Small intestine (tissue), 7 donors: ENCODE measurements at regions not wholly inside any gene's neighbourhood (a gene's known extent, or its start where the extent isn't known, plus 50 kb on each side); places are given as distances from the start of the nearest gene placed in this dataset.

Experiments used
- DNase-seq, 2 donors: peaks; one replicate each; pipeline versions ENCODE4 v3.0.0 to v3.0.0-alpha.2; 2013
- FAIRE-seq: peaks from 2 replicates; lab custom pipeline; 2012; peaks lifted over from hg19 to GRCh38; lab: Jason Lieb, UNC
- H3K27ac ChIP-seq, 3 donors: one replicate each; pipeline ENCODE4 v1.5.1; 2013; ENCODE audit warnings: low read length in 2 of 3, mild to moderate bottlenecking in 2 of 3, control low read depth in 1 of 3, inconsistent platforms in 1 of 3, low read depth in 1 of 3, moderate library complexity in 1 of 3
- H3K27me3 ChIP-seq, 3 donors: one replicate each; pipeline ENCODE4 v1.6.1; 2013; ENCODE audit warnings: low read length in 3 of 3, inconsistent platforms in 1 of 3; ENCODE audit not compliant: control insufficient read depth in 3 of 3, insufficient read depth in 3 of 3
- H3K36me3 ChIP-seq, 3 donors: one replicate each; pipeline ENCODE4 v1.6.1; 2013; ENCODE audit warnings: low read length in 3 of 3, inconsistent platforms in 1 of 3, low read depth in 1 of 3, mild to moderate bottlenecking in 1 of 3, moderate library complexity in 1 of 3; ENCODE audit not compliant: control insufficient read depth in 3 of 3, insufficient read depth in 2 of 3
- H3K4me1 ChIP-seq, 3 donors: one replicate each; pipeline ENCODE4 v1.6.1; 2013; ENCODE audit warnings: low read length in 2 of 3, inconsistent platforms in 1 of 3, low read depth in 1 of 3, mild to moderate bottlenecking in 1 of 3, moderate library complexity in 1 of 3; ENCODE audit not compliant: control insufficient read depth in 3 of 3, insufficient read depth in 2 of 3
- H3K4me3 ChIP-seq, 3 donors: one replicate each; pipeline ENCODE4 v1.5.1; 2013; ENCODE audit warnings: low read length in 3 of 3, control low read depth in 1 of 3, inconsistent platforms in 1 of 3, low read depth in 1 of 3, mild to moderate bottlenecking in 1 of 3, moderate library complexity in 1 of 3
- H3K9me3 ChIP-seq, 2 donors: one replicate each; pipeline ENCODE4 v1.6.1; 2013; ENCODE audit warnings: low read depth in 1 of 2, low read length in 1 of 2; ENCODE audit not compliant: control insufficient read depth in 2 of 2, insufficient read depth in 1 of 2
- WGBS, 3 donors: extraction: QIAGEN DNeasy Blood & Tissue Kit; methylation state at CpG; one replicate each; pipeline ENCODE4 v1.1.7; 2013; 5-methylcytosine and 5-hydroxymethylcytosine counted together
- donor health status: healthy with polysubstance abuse.
- donor health status: control.
- donor health status: control.
- donor health status: Bipolar disorder and iron deficiency.
- donor health status: healthy.

- H3K4me3 ChIP-seq: no peak overlapping the region
- FAIRE-seq: no peak
- no peaks in the 10 kb centered on the region for H3K36me3 ChIP-seq
- WGBS, 3 donors: 61 to 69% (median 65%) methylated on average over 4 of the region's 4 CpGs
- no peak overlapping the region for H3K27ac ChIP-seq
- DNase-seq: no peak
- no peaks in the 10 kb centered on the region for H3K4me1 ChIP-seq
- no peaks in the 10 kb centered on the region for H3K27me3 ChIP-seq
- H3K9me3 ChIP-seq: no peaks in the 10 kb centered on the region
These were observed 100.4 kb downstream of the IRX2 start for GRCh38 chr5:2651116-2651515.

DNA sequence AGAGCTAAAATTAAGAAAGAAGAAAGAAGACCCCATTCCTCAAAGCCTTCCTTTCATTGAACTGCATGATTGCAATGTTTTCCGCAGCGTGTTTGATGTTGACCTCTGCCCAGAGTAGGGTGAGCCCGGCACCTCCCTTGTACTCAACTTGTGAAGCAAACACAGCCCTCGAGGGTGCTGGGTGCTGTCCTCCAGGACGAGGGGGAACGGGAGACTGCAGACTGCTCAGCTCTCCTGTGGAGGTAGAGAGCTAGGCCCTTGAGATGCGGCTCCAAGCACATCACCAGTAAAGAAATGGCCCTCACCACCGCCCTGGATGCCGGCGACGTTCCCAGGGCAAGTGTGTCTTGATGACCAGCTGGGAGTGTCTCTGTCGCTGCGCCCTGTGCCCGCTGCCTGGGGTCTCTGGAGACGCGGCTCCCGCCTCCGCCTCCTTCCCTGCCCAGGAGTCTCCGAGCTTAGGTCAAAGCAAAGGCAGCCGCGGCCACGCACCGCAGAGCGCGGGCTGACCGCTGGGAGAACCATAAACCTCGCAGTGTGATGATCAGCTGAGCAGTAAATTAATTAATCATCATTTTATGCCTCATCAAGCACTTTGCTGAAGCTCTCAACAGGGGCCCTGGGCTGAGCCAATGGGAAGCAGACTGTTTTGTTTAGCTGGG lies 108.7 kb downstream of the IRX2 start:
- FAIRE-seq (no peak), DNase-seq (no peak)
- 50 to 56% (median 55%) methylated on average over 25 to 27 of the region's 27 CpGs for WGBS, 3 donors

GRCh38 chr5:2640717-2641116 lies 110.8 kb downstream of the IRX2 start:
- H3K4me1 ChIP-seq: no peaks in the 10 kb centered on the region
- peaks cover 0 to 12% (median 0%) of the 10 kb centered on the region in 3 donors for H3K27me3 ChIP-seq
- H3K9me3 ChIP-seq: no peaks in the 10 kb centered on the region
- H3K36me3 ChIP-seq: no peaks in the 10 kb centered on the region
- no peak overlapping the region for H3K4me3 ChIP-seq
- FAIRE-seq (no peak), DNase-seq (no peak)
- WGBS, 3 donors: 71 to 84% (median 74%) methylated on average over 6 of the region's 6 CpGs
- H3K27ac ChIP-seq: no peak overlapping the region

More for the DNA sequence above, 108.7 kb downstream of the IRX2 start:
- H3K27ac ChIP-seq: no peak overlapping the region
- H3K4me1 ChIP-seq: no peaks in the 10 kb centered on the region
- H3K4me3 ChIP-seq: no peak overlapping the region
- H3K27me3 ChIP-seq: peaks cover 0 to 12% (median 0%) of the 10 kb centered on the region in 3 donors
- no peaks in the 10 kb centered on the region for H3K36me3 ChIP-seq
- no peaks in the 10 kb centered on the region for H3K9me3 ChIP-seq

- Histone ChIP-seq H3K4me3 (no peak overlapping the region), H3K27ac (no peak overlapping the region), H3K4me1 (no peaks in the 10 kb centered on the region), H3K27me3 (peaks cover 0 to 11% (median 0%) of the 10 kb centered on the region in 3 donors), H3K9me3 (peaks cover 0 to 3% of the 10 kb centered on the region in 2 donors), H3K36me3 (no peaks in the 10 kb centered on the region)
- DNase-seq (no peak), FAIRE-seq (no peak)
- 65 to 80% (median 80%) methylated on average over 5 of the region's 5 CpGs for WGBS, 3 donors
These were observed 112.1 kb downstream of the IRX2 start for GRCh38 chr5:2639425-2639824.

DNA sequence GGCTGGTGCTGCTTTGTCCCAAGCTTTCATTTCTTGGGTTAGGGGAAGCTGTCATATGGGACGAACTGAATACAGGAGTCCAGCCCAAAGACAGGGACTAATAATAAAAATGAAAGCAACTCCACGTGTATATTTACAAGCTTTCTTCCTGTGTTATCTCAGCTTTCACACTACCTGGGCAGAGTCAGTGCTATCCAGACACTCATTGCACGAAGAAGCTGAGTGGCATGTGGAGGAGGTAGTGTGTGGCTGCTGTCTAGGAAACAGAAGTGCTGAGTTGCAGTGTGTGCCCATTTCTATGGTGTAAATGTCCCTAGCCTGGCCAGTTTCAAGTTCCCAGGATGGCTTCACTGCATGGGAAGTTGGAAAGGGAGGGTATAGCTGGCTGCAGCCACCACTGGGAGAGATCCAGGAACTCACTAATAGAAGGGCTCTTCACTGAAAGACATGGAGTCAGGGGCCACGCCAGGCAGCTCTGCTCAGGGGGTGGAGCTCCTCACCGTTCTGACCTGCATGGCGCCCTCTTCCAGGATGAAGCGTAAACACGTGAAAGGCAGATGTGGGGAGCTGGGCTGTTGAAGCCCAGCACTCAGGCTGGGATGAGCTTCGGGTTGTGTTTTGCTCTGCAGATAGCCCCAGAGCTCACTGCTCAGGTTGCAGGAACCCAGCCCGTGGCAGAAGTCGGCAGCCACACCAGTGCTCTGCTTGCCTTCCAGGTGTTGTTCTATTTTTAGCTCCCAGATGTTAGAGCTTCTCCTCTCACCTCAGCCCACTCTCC lies 116.9 kb downstream of the IRX2 start:
- Histone ChIP-seq H3K27ac (no peak overlapping the region), H3K4me1 (no peaks in the 10 kb centered on the region), H3K36me3 (no peaks in the 10 kb centered on the region), H3K27me3 (no peaks in the 10 kb centered on the region), H3K9me3 (peaks cover 0 to 3% of the 10 kb centered on the region in 2 donors), H3K4me3 (no peak overlapping the region)
- DNase-seq: no peak
- FAIRE-seq: no peak
- 52 to 59% (median 58%) methylated on average over 11 of the region's 11 CpGs for WGBS, 3 donors

GRCh38 chr5:2633992-2634391 lies 117.5 kb downstream of the IRX2 start:
- no peaks in the 10 kb centered on the region for H3K27me3 ChIP-seq
- H3K27ac ChIP-seq: no peak overlapping the region
- DNase-seq (no peak), FAIRE-seq (no peak)
- 86 to 89% (median 87%) methylated on average over 15 of the region's 15 CpGs for WGBS, 3 donors
- no peak overlapping the region for H3K4me3 ChIP-seq
- H3K4me1 ChIP-seq: no peaks in the 10 kb centered on the region
- no peaks in the 10 kb centered on the region for H3K36me3 ChIP-seq
- peaks cover 0 to 3% of the 10 kb centered on the region in 2 donors for H3K9me3 ChIP-seq

DNA sequence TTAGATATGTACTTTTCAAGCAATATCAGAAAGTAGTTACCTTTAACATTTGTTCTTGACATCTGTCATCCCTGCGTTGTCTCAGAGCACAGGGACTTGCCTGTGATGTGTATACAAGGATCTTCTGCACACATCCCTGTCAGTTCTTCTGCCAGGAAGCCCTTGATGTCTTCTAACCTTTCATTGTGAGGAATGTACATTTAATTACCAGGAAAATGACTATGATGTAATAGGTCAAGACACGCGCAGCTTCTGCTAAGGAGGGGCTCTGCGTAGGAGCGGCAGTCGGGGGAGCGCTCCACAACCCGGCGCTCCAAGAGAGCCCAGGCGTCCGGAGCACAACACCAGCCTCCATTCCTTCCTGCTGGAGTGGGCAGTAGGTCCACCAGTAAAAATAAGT lies 119.7 kb downstream of the IRX2 start:
- DNase-seq (no peak), FAIRE-seq (no peak)
- Histone ChIP-seq H3K4me1 (no peaks in the 10 kb centered on the region), H3K9me3 (peaks cover 0 to 3% of the 10 kb centered on the region in 2 donors), H3K4me3 (no peak overlapping the region), H3K36me3 (no peaks in the 10 kb centered on the region), H3K27ac (no peak overlapping the region), H3K27me3 (no peaks in the 10 kb centered on the region)
- WGBS, 3 donors: 73 to 85% (median 85%) methylated on average over 11 of the region's 11 CpGs

DNA sequence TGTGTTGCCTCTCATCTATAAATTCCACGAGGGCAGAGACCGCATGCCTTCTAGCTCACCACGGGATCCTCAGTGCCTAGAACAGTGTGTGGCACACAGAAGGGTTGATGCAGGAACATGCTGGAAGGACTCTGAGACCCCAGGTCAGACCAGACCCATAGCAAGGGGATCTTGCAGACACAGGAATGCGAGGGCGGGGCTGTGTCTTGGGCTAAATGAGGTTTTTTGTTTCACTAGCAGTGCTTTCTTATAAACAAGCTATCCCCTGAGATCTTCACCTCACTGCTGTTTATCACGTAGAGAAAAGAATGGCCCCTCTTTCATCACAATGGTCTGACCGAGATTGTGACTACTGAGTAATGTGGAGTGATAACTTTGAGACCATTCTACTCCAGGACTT lies 122.4 kb downstream of the IRX2 start:
- Histone ChIP-seq H3K27ac (no peak overlapping the region), H3K27me3 (no peaks in the 10 kb centered on the region), H3K36me3 (no peaks in the 10 kb centered on the region), H3K9me3 (no peaks in the 10 kb centered on the region), H3K4me1 (no peaks in the 10 kb centered on the region), H3K4me3 (no peak overlapping the region)
- FAIRE-seq: no peak
- 50 to 53% (median 52%) methylated on average over 7 of the region's 7 CpGs for WGBS, 3 donors
- no peak for DNase-seq
